Fibroblast of lung (primary cell): ENCODE measurements at regions not wholly inside any gene's neighbourhood (a gene's known extent, or its start where the extent isn't known, plus 50 kb on each side); places are given as distances from the start of the nearest gene placed in this dataset.

Experiments
- DNase-seq, 2 donors: peaks; one replicate each; pipeline versions ENCODE4 v3.0.0 to v3.0.0-alpha.2; 2010; ENCODE audit warnings: low read depth in 2 of 2
- H2AFZ ChIP-seq: 2 replicates; pipeline ENCODE4 v1.5.1; 2012; ENCODE audit warnings: low read length, control low read depth, inconsistent platforms
- H3K27ac ChIP-seq: 2 replicates; pipeline ENCODE4 v1.5.1; 2011; ENCODE audit warnings: low read length, control low read depth; ENCODE audit not compliant: insufficient read depth
- H3K27me3 ChIP-seq: 2 replicates; pipeline ENCODE4 v1.5.1; 2011; ENCODE audit warnings: mild to moderate bottlenecking, low read length; ENCODE audit not compliant: control insufficient read depth, insufficient read depth
- H3K36me3 ChIP-seq: 2 replicates; pipeline ENCODE4 v1.5.1; 2011; ENCODE audit warnings: low read length; ENCODE audit not compliant: control insufficient read depth, insufficient read depth
- H3K4me1 ChIP-seq: 2 replicates; pipeline ENCODE4 v1.5.1; 2011; ENCODE audit warnings: low read length; ENCODE audit not compliant: control insufficient read depth, insufficient read depth; ENCODE audit errors: extremely low read depth
- H3K4me2 ChIP-seq: 2 replicates; pipeline ENCODE4 v1.5.1; 2011; ENCODE audit warnings: low read length, control low read depth; ENCODE audit not compliant: insufficient read depth; ENCODE audit errors: extremely low read depth
- H3K4me3 ChIP-seq, 4 experiments: fragments of 200-600 bp in 1 of 4; sonication (generic) in 1 of 4; replicated peaks in 1 of 4; 2 replicates each; pipeline ENCODE4 v1.5.1; 2011 to 2016; ENCODE audit warnings: low read length in 4 of 4, low read depth in 3 of 4, mild to moderate bottlenecking in 3 of 4, control low read depth in 2 of 4, inconsistent platforms in 1 of 4, mixed read lengths in 1 of 4; ENCODE audit not compliant: insufficient read depth in 1 of 4; ENCODE audit errors: control extremely low read depth in 1 of 4
- H3K79me2 ChIP-seq: 2 replicates; pipeline ENCODE4 v1.5.1; 2012; ENCODE audit warnings: mild to moderate bottlenecking, low read length, inconsistent platforms; ENCODE audit not compliant: control insufficient read depth, insufficient read depth
- H3K9ac ChIP-seq: 2 replicates; pipeline ENCODE4 v1.5.1; 2011; ENCODE audit warnings: mild to moderate bottlenecking, low read length, control low read depth; ENCODE audit not compliant: insufficient read depth
- H3K9me3 ChIP-seq: 2 replicates; pipeline ENCODE4 v1.5.1; 2012; ENCODE audit warnings: low read depth, low read length; ENCODE audit not compliant: control insufficient read depth, insufficient read depth
- H4K20me1 ChIP-seq: 2 replicates; pipeline ENCODE4 v1.5.1; 2011; ENCODE audit warnings: low read length; ENCODE audit not compliant: control insufficient read depth, insufficient read depth; ENCODE audit errors: extremely low read depth
- EZH2 ChIP-seq: IDR thresholded peaks from 2 replicates; pipeline ENCODE4 v1.5.1; 2012; ENCODE audit warnings: low read length, control low read depth, mild to moderate bottlenecking; ENCODE audit errors: missing control alignments
- TF ChIP-seq, protein P1 (sequence below), 2 donors: IDR thresholded peaks in 1 of 2; conservative IDR thresholded peaks in 1 of 2; 1 replicate in 1 of 2; 2 replicates in 1 of 2; pipeline ENCODE4 v1.5.1; 2011 to 2012; ENCODE audit warnings: low read length in 2 of 2, control low read depth in 1 of 2, inconsistent platforms in 1 of 2, low read depth in 1 of 2, mild to moderate bottlenecking in 1 of 2

DNA sequence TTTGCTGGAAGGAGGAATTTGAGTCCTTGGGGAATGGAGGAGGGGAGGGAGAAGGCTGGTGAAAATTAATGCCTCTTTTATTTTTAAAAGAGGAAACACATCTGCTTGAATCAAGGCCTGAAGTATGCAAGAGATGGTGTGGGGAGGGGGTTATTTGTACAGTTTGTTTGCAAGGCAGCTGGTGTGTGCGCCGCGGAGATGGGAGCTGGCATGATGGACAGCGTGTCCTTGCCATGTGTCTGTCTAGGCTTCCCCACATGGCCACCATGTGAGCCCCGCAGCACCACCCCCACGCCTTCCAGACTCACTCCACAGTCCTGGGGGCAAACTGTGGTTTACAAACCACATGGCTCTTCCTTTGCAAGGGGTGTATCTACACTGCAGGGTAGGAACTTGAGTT is 154.8 kb upstream of the APCDD1 start:
- Histone ChIP-seq H2AFZ (no peak overlapping the region), H3K4me1 (no peaks in the 10 kb centered on the region), H3K27ac (no peak overlapping the region), H3K27me3 (peaks cover 3% of the 10 kb centered on the region), H4K20me1 (no peaks in the 10 kb centered on the region), H3K9ac (no peak overlapping the region), H3K36me3 (no peaks in the 10 kb centered on the region), H3K4me3 (no peak overlapping the region), H3K79me2 (no peaks in the 10 kb centered on the region), H3K9me3 (no peaks in the 10 kb centered on the region), H3K4me2 (no peak overlapping the region)
- TF ChIP-seq EZH2 = no peak
- TF ChIP-seq, protein P1, sequence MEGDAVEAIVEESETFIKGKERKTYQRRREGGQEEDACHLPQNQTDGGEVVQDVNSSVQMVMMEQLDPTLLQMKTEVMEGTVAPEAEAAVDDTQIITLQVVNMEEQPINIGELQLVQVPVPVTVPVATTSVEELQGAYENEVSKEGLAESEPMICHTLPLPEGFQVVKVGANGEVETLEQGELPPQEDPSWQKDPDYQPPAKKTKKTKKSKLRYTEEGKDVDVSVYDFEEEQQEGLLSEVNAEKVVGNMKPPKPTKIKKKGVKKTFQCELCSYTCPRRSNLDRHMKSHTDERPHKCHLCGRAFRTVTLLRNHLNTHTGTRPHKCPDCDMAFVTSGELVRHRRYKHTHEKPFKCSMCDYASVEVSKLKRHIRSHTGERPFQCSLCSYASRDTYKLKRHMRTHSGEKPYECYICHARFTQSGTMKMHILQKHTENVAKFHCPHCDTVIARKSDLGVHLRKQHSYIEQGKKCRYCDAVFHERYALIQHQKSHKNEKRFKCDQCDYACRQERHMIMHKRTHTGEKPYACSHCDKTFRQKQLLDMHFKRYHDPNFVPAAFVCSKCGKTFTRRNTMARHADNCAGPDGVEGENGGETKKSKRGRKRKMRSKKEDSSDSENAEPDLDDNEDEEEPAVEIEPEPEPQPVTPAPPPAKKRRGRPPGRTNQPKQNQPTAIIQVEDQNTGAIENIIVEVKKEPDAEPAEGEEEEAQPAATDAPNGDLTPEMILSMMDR (conservative IDR thresholded peaks at IDR 0.05 in 1 of 2, IDR thresholded peaks at IDR 0.05 in 1 of 2; ENCODE audit: low read depth in 1 of 2, low read length in 2 of 2) = no peak
- DNase-seq = no peak

- TF ChIP-seq EZH2 = no peak
- no peaks in the 10 kb centered on the region for H4K20me1 ChIP-seq
- no peak overlapping the region for H2AFZ ChIP-seq
- H3K27me3 ChIP-seq = peaks cover 3% of the 10 kb centered on the region
- no peak overlapping the region for H3K9ac ChIP-seq
- H3K27ac ChIP-seq = no peak overlapping the region
- H3K4me3 ChIP-seq = no peak overlapping the region
- no peaks in the 10 kb centered on the region for H3K9me3 ChIP-seq
- no peaks in the 10 kb centered on the region for H3K36me3 ChIP-seq
- no peak for DNase-seq
- H3K4me2 ChIP-seq = no peak overlapping the region
- no peaks in the 10 kb centered on the region for H3K4me1 ChIP-seq
- H3K79me2 ChIP-seq = no peaks in the 10 kb centered on the region
These were observed 153.7 kb upstream of the APCDD1 start for GRCh38 chr18:10300739-10301138.

DNA sequence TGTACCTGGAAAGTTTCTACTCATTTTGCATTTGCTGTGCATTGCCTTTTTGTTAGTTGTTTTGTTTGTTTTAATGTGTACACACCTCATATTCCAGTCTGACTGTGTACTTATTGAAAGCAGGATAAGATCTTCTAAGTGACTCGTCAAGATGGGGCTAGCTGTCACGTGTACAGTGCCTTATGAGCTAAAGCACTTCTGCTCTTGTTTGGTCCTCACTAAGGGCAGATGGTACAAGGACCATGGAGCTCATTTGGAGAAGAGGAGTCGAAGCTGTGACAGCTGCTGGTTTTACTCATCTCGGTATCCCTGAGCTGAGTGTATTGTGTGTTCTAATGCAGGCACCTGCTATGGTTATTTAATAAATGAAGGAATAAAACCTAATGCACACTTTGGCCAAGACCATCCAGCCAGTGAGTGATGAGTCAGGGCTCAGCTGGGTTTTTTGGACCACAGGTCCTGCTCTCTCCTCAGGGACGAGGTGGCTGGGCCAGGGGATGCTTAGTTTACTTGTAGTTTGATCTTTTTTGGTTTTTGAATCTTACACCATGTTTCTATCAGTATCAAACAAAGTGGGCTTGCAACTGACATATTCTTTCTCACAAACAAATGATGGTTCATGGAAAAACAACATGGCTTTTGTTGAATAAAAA is 152.5 kb upstream of the APCDD1 start:
- Histone ChIP-seq H3K27ac (no peak overlapping the region), H3K79me2 (no peaks in the 10 kb centered on the region), H3K4me2 (no peak overlapping the region), H3K9me3 (no peaks in the 10 kb centered on the region), H2AFZ (no peak overlapping the region), H3K4me1 (no peaks in the 10 kb centered on the region), H4K20me1 (no peaks in the 10 kb centered on the region), H3K9ac (no peak overlapping the region), H3K36me3 (no peaks in the 10 kb centered on the region), H3K27me3 (peaks cover 3% of the 10 kb centered on the region), H3K4me3 (no peak overlapping the region)
- DNase-seq = no peak
- TF ChIP-seq EZH2 = no peak
- TF ChIP-seq, protein P1 (conservative IDR thresholded peaks at IDR 0.05 in 1 of 2, IDR thresholded peaks at IDR 0.05 in 1 of 2; ENCODE audit: low read depth in 1 of 2, low read length in 2 of 2) = no peak
